H9 (cell line): ENCODE measurements at regions not wholly inside any gene's neighbourhood (a gene's known extent, or its start where the extent isn't known, plus 50 kb on each side); places are given as distances from the start of the nearest gene placed in this dataset.

Experiments used
- DNase-seq: peaks from one replicate; pipeline ENCODE4 v3.0.0-alpha.2; 2017
- H2AFZ ChIP-seq: one replicate; pipeline ENCODE4 v1.6.1; 2013; ENCODE audit warnings: mild to moderate bottlenecking, low read length, control low read depth, moderate library complexity
- H2AK5ac ChIP-seq: 2 replicates; pipeline ENCODE4 v1.6.1; 2013; ENCODE audit warnings: low read length, control low read depth, mixed read lengths; ENCODE audit not compliant: insufficient read length
- H2BK120ac ChIP-seq: one replicate; pipeline ENCODE4 v1.6.1; 2013; ENCODE audit warnings: low read depth, mild to moderate bottlenecking, low read length, control low read depth, inconsistent platforms; ENCODE audit not compliant: poor library complexity, severe bottlenecking
- H2BK12ac ChIP-seq: 2 replicates; pipeline ENCODE4 v1.6.1; 2013; ENCODE audit warnings: low read length, control low read depth, mixed read lengths, low read depth; ENCODE audit not compliant: insufficient read length
- H2BK15ac ChIP-seq: 2 replicates; pipeline ENCODE4 v1.6.1; 2013; ENCODE audit warnings: low read depth, low read length, control low read depth
- H2BK20ac ChIP-seq: one replicate; pipeline ENCODE4 v1.6.1; 2013; ENCODE audit warnings: low read depth, mild to moderate bottlenecking, low read length, control low read depth, inconsistent platforms; ENCODE audit not compliant: poor library complexity, severe bottlenecking
- H2BK5ac ChIP-seq: 2 replicates; pipeline ENCODE4 v1.6.1; 2013; ENCODE audit warnings: low read length, control low read depth, mixed read lengths; ENCODE audit not compliant: insufficient read length
- H3K14ac ChIP-seq: 2 replicates; pipeline ENCODE4 v1.6.1; 2013; ENCODE audit warnings: low read length, control low read depth; ENCODE audit not compliant: insufficient read depth
- H3K18ac ChIP-seq: 2 replicates; pipeline ENCODE4 v1.6.1; 2013; ENCODE audit warnings: low read depth, mild to moderate bottlenecking, mixed read lengths, low read length, control low read depth; ENCODE audit not compliant: insufficient read length
- H3K23ac ChIP-seq: 2 replicates; pipeline ENCODE4 v1.6.1; 2013; ENCODE audit warnings: low read length, control low read depth, mixed read lengths, low read depth; ENCODE audit not compliant: insufficient read length
- H3K23me2 ChIP-seq: 2 replicates; pipeline ENCODE4 v1.6.1; 2013; ENCODE audit warnings: low read depth, mild to moderate bottlenecking, mixed read lengths, low read length, control low read depth; ENCODE audit not compliant: insufficient read length, poor library complexity, severe bottlenecking
- H3K27ac ChIP-seq: 2 replicates; pipeline ENCODE4 v1.5.1; 2013; ENCODE audit warnings: low read length, control low read depth, mixed read lengths, low read depth; ENCODE audit not compliant: insufficient read length
- H3K27me3 ChIP-seq: 2 replicates; pipeline ENCODE4 v1.6.1; 2013; ENCODE audit warnings: low read length, control low read depth, inconsistent platforms; ENCODE audit not compliant: insufficient read depth
- H3K4ac ChIP-seq: 2 replicates; pipeline ENCODE4 v1.6.1; 2013; ENCODE audit warnings: low read depth, mild to moderate bottlenecking, control low read depth, inconsistent platforms, low read length, moderate library complexity
- H3K4me1 ChIP-seq: 2 replicates; pipeline ENCODE4 v1.6.1; 2013; ENCODE audit warnings: low read length, control low read depth, inconsistent platforms; ENCODE audit not compliant: insufficient read depth
- H3K4me2 ChIP-seq: 2 replicates; pipeline ENCODE4 v1.6.1; 2013; ENCODE audit warnings: low read length, control low read depth, mixed read lengths; ENCODE audit not compliant: insufficient read length, insufficient read depth
- H3K56ac ChIP-seq: 2 replicates; pipeline ENCODE4 v1.6.1; 2013; ENCODE audit warnings: low read depth, mild to moderate bottlenecking, mixed read lengths, low read length, control low read depth; ENCODE audit not compliant: insufficient read length
- H3K79me1 ChIP-seq: 2 replicates; pipeline ENCODE4 v1.6.1; 2013; ENCODE audit warnings: low read depth, mild to moderate bottlenecking, moderate library complexity, low read length, control low read depth, inconsistent platforms; ENCODE audit not compliant: insufficient read depth, poor library complexity, severe bottlenecking
- H3K79me2 ChIP-seq: 2 replicates; pipeline ENCODE4 v1.6.1; 2013; ENCODE audit warnings: low read length, control low read depth, inconsistent platforms; ENCODE audit not compliant: insufficient read depth
- H3K9ac ChIP-seq: 2 replicates; pipeline ENCODE4 v1.6.1; 2013; ENCODE audit warnings: low read length, control low read depth, mixed read lengths; ENCODE audit not compliant: insufficient read length; ENCODE audit errors: extremely low read depth
- H3K9me3 ChIP-seq: one replicate; pipeline ENCODE4 v1.6.1; 2013; ENCODE audit warnings: low read depth, low read length, inconsistent platforms; ENCODE audit not compliant: control insufficient read depth
- H3T11ph ChIP-seq: one replicate; pipeline ENCODE4 v1.6.1; 2013; ENCODE audit warnings: mild to moderate bottlenecking, low read length, control low read depth, inconsistent platforms
- H4K20me1 ChIP-seq: one replicate; pipeline ENCODE4 v1.6.1; 2013; ENCODE audit not compliant: control insufficient read depth, insufficient read length, insufficient read depth
- H4K5ac ChIP-seq: 2 replicates; pipeline ENCODE4 v1.6.1; 2013; ENCODE audit warnings: low read depth, mild to moderate bottlenecking, mixed read lengths, low read length, control low read depth; ENCODE audit not compliant: insufficient read length
- H4K8ac ChIP-seq: replicated peaks from 2 replicates; pipeline ENCODE4 v1.6.1; 2013; ENCODE audit warnings: low read length, control low read depth, mixed read lengths, low read depth; ENCODE audit not compliant: insufficient read length
- H4K91ac ChIP-seq: 2 replicates; pipeline ENCODE4 v1.6.1; 2013; ENCODE audit warnings: low read depth, mild to moderate bottlenecking, moderate library complexity, mixed read lengths, low read length, control low read depth; ENCODE audit not compliant: insufficient read length
- H3K27ac Mint-ChIP-seq, 3 experiments: 2 replicates in 2 of 3; 3 replicates in 1 of 3; pipeline ENCODE4 v1.8.0; 2020 to 2021; ENCODE audit warnings: mixed read lengths in 3 of 3, mild to moderate bottlenecking in 1 of 3, moderate library complexity in 1 of 3
- H3K27me3 Mint-ChIP-seq: 2 replicates; pipeline ENCODE4 v1.8.0; 2021; ENCODE audit warnings: low read depth, mild to moderate bottlenecking, moderate library complexity, mixed read lengths
- H3K36me3 Mint-ChIP-seq, 3 experiments: 2 replicates in 2 of 3; 3 replicates in 1 of 3; pipeline ENCODE4 v1.8.0; 2020 to 2021; ENCODE audit warnings: low read depth in 3 of 3, mixed read lengths in 3 of 3; ENCODE audit not compliant: insufficient read depth in 1 of 3
- H3K4me1 Mint-ChIP-seq, 2 experiments: 2 replicates each; pipeline ENCODE4 v1.8.0; 2020; ENCODE audit warnings: mixed read lengths in 2 of 2
- H3K4me3 Mint-ChIP-seq, 2 experiments: 2 replicates in 1 of 2; 3 replicates in 1 of 2; pipeline ENCODE4 v1.8.0; 2020 to 2021; ENCODE audit warnings: mild to moderate bottlenecking in 2 of 2, mixed read lengths in 2 of 2, moderate library complexity in 1 of 2
- H3K9me3 Mint-ChIP-seq, 2 experiments: 2 replicates in 1 of 2; 3 replicates in 1 of 2; pipeline ENCODE4 v1.8.0; 2020; ENCODE audit warnings: mild to moderate bottlenecking in 2 of 2, mixed read lengths in 2 of 2, moderate library complexity in 1 of 2
- CTCF ChIP-seq: fragments of 200-600 bp; sonication (generic); conservative IDR thresholded peaks from 3 replicates; pipeline ENCODE4 v1.8.0; 2021; ENCODE audit warnings: antibody characterized with exemption, mild to moderate bottlenecking
- WGBS: extraction: QIAGEN DNeasy Blood & Tissue Kit; methylation state at CpG from one replicate; pipeline ENCODE4 v1.1.7; 2013; ENCODE audit warnings: missing lambda C conversion rate, low lambda C conversion rate, mixed read lengths; ENCODE audit not compliant: insufficient read length; ENCODE audit errors: extremely low coverage; 5-methylcytosine and 5-hydroxymethylcytosine counted together

GRCh38 chr13:31504918-31505317, 234.4 kb upstream of the RXFP2 start:
- no peak overlapping the region for H4K5ac ChIP-seq
- no peak overlapping the region for H4K8ac ChIP-seq
- no peaks in the 10 kb centered on the region for H3K23me2 ChIP-seq
- H3K4me1 Mint-ChIP-seq, result no peaks in the 10 kb centered on the region
- no peaks in the 10 kb centered on the region for H3K79me2 ChIP-seq
- H3K9ac ChIP-seq, result no peak overlapping the region
- no peak for DNase-seq
- H3K56ac ChIP-seq, result no peak overlapping the region
- H3T11ph ChIP-seq, result no peak overlapping the region
- no peak overlapping the region for H3K4ac ChIP-seq
- H3K27me3 Mint-ChIP-seq, result no peaks in the 10 kb centered on the region
- no peak overlapping the region for H2BK5ac ChIP-seq
- H3K79me1 ChIP-seq, result no peaks in the 10 kb centered on the region
- no peak overlapping the region for H2BK20ac ChIP-seq
- no peaks in the 10 kb centered on the region for H3K27me3 ChIP-seq
- no peak overlapping the region for H2BK15ac ChIP-seq
- no peaks in the 10 kb centered on the region for H4K20me1 ChIP-seq
- no peaks in the 10 kb centered on the region for H3K36me3 Mint-ChIP-seq
- H2BK12ac ChIP-seq, result no peak overlapping the region
- no peak overlapping the region for H2AFZ ChIP-seq
- H2BK120ac ChIP-seq, result no peak overlapping the region
- no peak overlapping the region for H3K23ac ChIP-seq
- H3K18ac ChIP-seq, result no peak overlapping the region
- WGBS, result no CpG with 5 or more reads among the region's 3 CpGs
- no peak overlapping the region for H2AK5ac ChIP-seq
- H4K91ac ChIP-seq, result no peak overlapping the region
- H3K27ac Mint-ChIP-seq, result no peak overlapping the region
- no peak overlapping the region for H3K27ac ChIP-seq
- H3K4me2 ChIP-seq, result no peak overlapping the region
- H3K9me3 Mint-ChIP-seq, result peaks cover 0 to 4% of the 10 kb centered on the region in 2 experiments; a peak in 1 of 5 replicates
- no peak overlapping the region for H3K14ac ChIP-seq
- no peaks in the 10 kb centered on the region for H3K4me1 ChIP-seq
- no peak overlapping the region for H3K4me3 Mint-ChIP-seq
- TF ChIP-seq CTCF, result no peak
- no peaks in the 10 kb centered on the region for H3K9me3 ChIP-seq
